ENCODE measurements at regions not wholly inside any gene's neighbourhood (a gene's known extent, or its start where the extent isn't known, plus 50 kb on each side); places are given as distances from the start of the nearest gene placed in this dataset.
"Not testable (repeated sequence)": the region's sequence is repeated elsewhere in the genome, so short reads cannot be mapped to it uniquely, and the experiment has no call there.

DNA sequence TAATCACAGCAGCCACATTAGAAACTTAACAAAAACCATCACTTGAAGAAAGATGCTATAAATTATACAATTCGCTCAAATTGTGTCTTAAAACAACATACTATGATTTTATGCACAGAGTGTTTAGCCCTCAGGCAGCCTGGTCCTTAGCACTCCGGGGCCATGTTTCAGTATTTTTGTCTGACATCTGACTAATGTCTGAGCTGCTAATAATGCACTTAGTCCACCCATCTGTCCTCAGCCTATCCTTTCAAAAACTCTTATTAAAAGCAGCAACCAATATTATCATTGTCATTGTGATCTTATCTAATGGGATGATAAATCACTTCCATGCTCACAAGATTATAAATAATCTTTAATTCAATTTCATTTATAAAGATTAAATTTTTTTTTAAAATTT is 602.7 kb upstream of the FOXG1 start:
- Histone ChIP-seq H3K9ac (ENCODE audit: insufficient read depth in 1 of 2, low read length in 2 of 2) (no peak overlapping the region), H3K27ac (ENCODE audit: low read depth in 1 of 2, low read length in 1 of 2) (no peak overlapping the region), H3K4me3 (no peak overlapping the region), H3K4me1 (ENCODE audit: control insufficient read depth in 5 of 5, insufficient read depth in 5 of 5, low read length in 5 of 5) (no peaks in the 10 kb centered on the region), H3K27me3 (ENCODE audit: control insufficient read depth in 3 of 3, insufficient read depth in 3 of 3, low read length in 2 of 3) (no peaks in the 10 kb centered on the region), H3K9me3 (ENCODE audit: control insufficient read depth in 4 of 4, insufficient read depth in 3 of 4, low read length in 3 of 4) (no peaks in the 10 kb centered on the region), H3K36me3 (ENCODE audit: control insufficient read depth in 4 of 4, insufficient read depth in 4 of 4, low read length in 4 of 4) (no peaks in the 10 kb centered on the region)
- ATAC-seq (ENCODE audit: insufficient read depth, low FRiP score) (no peak), DNase-seq (no peak)
- TF ChIP-seq, protein P1, sequence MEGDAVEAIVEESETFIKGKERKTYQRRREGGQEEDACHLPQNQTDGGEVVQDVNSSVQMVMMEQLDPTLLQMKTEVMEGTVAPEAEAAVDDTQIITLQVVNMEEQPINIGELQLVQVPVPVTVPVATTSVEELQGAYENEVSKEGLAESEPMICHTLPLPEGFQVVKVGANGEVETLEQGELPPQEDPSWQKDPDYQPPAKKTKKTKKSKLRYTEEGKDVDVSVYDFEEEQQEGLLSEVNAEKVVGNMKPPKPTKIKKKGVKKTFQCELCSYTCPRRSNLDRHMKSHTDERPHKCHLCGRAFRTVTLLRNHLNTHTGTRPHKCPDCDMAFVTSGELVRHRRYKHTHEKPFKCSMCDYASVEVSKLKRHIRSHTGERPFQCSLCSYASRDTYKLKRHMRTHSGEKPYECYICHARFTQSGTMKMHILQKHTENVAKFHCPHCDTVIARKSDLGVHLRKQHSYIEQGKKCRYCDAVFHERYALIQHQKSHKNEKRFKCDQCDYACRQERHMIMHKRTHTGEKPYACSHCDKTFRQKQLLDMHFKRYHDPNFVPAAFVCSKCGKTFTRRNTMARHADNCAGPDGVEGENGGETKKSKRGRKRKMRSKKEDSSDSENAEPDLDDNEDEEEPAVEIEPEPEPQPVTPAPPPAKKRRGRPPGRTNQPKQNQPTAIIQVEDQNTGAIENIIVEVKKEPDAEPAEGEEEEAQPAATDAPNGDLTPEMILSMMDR (IDR thresholded peaks at IDR 0.05; ENCODE audit: control extremely low read depth, extremely low read depth) = no peak
- WGBS, 2 donors = 75 to 82% methylated on average over 2 of the region's 2 CpGs

DNA sequence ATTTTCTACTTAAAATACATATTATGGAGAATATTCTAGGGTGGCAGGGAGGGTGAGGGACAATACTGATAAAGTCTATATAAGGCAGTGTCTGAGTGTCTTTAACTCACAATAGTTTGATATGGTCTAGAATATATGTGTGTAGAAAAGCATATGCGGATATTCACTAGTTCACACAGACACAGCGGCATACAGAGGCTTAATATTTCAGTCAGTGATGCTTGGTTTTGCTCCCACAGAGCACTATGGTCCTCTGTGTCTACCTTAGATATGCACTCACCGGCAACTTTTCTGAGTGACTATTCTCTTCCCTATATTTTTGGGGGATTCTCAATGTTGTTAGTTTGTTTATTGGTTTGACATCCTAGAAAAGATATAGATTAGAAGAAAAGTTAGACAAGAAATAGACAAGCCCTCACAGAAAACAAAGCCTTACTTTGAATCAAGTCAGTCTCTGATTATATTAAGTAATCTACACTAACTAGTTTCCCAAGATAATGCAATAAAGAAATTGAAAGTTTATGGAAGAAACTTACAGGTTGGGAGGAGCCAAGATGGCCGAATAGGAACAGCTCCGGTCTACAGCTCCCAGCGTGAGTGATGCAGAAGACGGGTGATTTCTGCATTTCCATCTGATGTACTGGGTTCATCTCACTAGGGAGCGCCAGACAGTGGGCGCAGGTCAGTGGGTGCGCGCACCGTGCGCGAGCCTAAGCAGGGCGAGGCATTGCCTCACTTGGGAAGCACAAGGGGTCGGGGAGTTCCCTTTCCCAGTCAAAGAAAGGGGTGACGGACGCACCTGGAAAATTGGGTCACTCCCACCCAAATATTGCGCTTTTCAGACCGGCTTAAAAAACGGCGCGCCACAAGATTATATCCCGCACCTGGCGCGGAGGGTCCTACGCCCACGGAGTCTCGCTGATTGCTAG is 578.4 kb upstream of the FOXG1 start:
- H3K9me3 ChIP-seq (ENCODE audit: control insufficient read depth in 4 of 4, insufficient read depth in 3 of 4, low read length in 3 of 4); H3K27me3 ChIP-seq (ENCODE audit: control insufficient read depth in 3 of 3, insufficient read depth in 3 of 3, low read length in 2 of 3); H3K4me3 ChIP-seq; H3K4me1 ChIP-seq (ENCODE audit: control insufficient read depth in 5 of 5, insufficient read depth in 5 of 5, low read length in 5 of 5); ATAC-seq (ENCODE audit: insufficient read depth, low FRiP score); H3K36me3 ChIP-seq (ENCODE audit: control insufficient read depth in 4 of 4, insufficient read depth in 4 of 4, low read length in 4 of 4); H3K27ac ChIP-seq (ENCODE audit: low read depth in 1 of 2, low read length in 1 of 2); H3K9ac ChIP-seq (ENCODE audit: insufficient read depth in 1 of 2, low read length in 2 of 2); DNase-seq: not testable (repeated sequence)
- 85 to 87% methylated on average over 29 of the region's 29 CpGs for WGBS, 2 donors

DNA sequence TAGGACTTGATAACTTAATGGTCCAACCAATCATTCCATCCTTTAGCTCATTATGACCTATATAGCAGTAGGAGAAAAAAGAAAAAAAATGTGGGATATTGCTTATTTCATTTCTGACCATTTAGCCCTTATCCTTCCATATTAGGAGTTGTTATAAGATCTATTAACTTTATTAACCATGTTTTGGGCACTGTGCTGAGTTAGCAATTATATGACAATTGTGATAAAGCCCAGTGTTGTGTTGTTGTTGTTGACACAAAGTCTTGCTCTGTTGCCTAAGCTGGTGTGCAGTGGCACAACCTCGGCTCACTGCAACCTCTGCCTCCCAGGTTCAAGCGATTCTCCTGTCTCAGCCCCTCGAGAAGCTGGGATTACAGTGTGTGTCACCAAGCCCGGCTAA is 569.7 kb upstream of the FOXG1 start:
- Histone ChIP-seq H3K4me1 (ENCODE audit: control insufficient read depth in 5 of 5, insufficient read depth in 5 of 5, low read length in 5 of 5) (no peaks in the 10 kb centered on the region), H3K9ac (ENCODE audit: insufficient read depth in 1 of 2, low read length in 2 of 2) (no peak overlapping the region), H3K9me3 (ENCODE audit: control insufficient read depth in 4 of 4, insufficient read depth in 3 of 4, low read length in 3 of 4) (no peaks in the 10 kb centered on the region), H3K36me3 (ENCODE audit: control insufficient read depth in 4 of 4, insufficient read depth in 4 of 4, low read length in 4 of 4) (no peaks in the 10 kb centered on the region), H3K27me3 (ENCODE audit: control insufficient read depth in 3 of 3, insufficient read depth in 3 of 3, low read length in 2 of 3) (no peaks in the 10 kb centered on the region), H3K4me3 (no peak overlapping the region), H3K27ac (ENCODE audit: low read depth in 1 of 2, low read length in 1 of 2) (no peak overlapping the region)
- 95 to 98% methylated on average over 4 of the region's 4 CpGs for WGBS, 2 donors
- TF ChIP-seq, protein P1 (IDR thresholded peaks at IDR 0.05; ENCODE audit: control extremely low read depth, extremely low read depth) = no peak
- DNase-seq = no peak
- no peak for ATAC-seq (ENCODE audit: insufficient read depth, low FRiP score)

DNA sequence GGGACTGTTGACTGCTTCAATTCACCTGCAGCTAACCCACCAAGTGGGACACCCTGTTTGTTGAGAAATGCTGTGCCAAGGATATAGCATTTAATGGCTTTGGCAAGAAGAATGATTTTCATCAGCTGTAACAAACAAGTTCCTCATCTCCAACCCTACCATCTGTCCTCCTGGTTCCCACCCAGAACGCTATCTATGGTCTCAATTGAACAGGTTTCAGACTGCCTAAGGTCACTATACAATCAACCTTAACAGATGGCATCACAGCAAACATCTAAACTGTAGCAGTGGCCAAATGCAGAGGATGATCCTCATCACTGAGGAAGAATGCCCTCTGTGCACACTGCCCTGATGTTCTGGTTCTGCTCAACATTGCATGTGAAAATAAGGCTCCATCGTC is 546.2 kb upstream of the FOXG1 start:
- Histone ChIP-seq H3K4me3 (no peak overlapping the region), H3K27me3 (ENCODE audit: control insufficient read depth in 3 of 3, insufficient read depth in 3 of 3, low read length in 2 of 3) (no peaks in the 10 kb centered on the region), H3K9me3 (ENCODE audit: control insufficient read depth in 4 of 4, insufficient read depth in 3 of 4, low read length in 3 of 4) (peaks cover 0 to 3% (median 0%) of the 10 kb centered on the region in 4 donors), H3K27ac (ENCODE audit: low read depth in 1 of 2, low read length in 1 of 2) (no peak overlapping the region), H3K9ac (ENCODE audit: insufficient read depth in 1 of 2, low read length in 2 of 2) (no peak overlapping the region), H3K4me1 (ENCODE audit: control insufficient read depth in 5 of 5, insufficient read depth in 5 of 5, low read length in 5 of 5) (no peaks in the 10 kb centered on the region), H3K36me3 (ENCODE audit: control insufficient read depth in 4 of 4, insufficient read depth in 4 of 4, low read length in 4 of 4) (no peaks in the 10 kb centered on the region)
- WGBS, 2 donors = 75 to 77% methylated on average over 2 of the region's 2 CpGs
- DNase-seq = no peak
- no peak for ATAC-seq (ENCODE audit: insufficient read depth, low FRiP score)
- TF ChIP-seq, protein P1 (IDR thresholded peaks at IDR 0.05; ENCODE audit: control extremely low read depth, extremely low read depth) = no peak

Data from lung (tissue), 11 donors.